Activated B cell treated with CpG ODN at 0.5 μM for 24 hours (primary cell): ENCODE measurements at regions not wholly inside any gene's neighbourhood (a gene's known extent, or its start where the extent isn't known, plus 50 kb on each side); places are given as distances from the start of the nearest gene placed in this dataset.

Experiments used
- ATAC-seq: fragments of 200-7000 bp; cut with Tn5 transposase; one replicate; pipeline ENCODE4 v1.10.0; 2021; ENCODE audit warnings: low read depth, mild to moderate bottlenecking, moderate library complexity
- CTCF ChIA-PET: fragments of 350-600 bp; sonication (Branson Sonifier 250); formaldehyde crosslinking; loops from one replicate; lab custom pipeline; 2021; ENCODE audit warnings: antibody characterized with exemption; lab: Charles Lee
- POLR2A ChIA-PET: fragments of 350-600 bp; sonication (Branson Sonifier 250); formaldehyde crosslinking; loops from one replicate; lab custom pipeline; 2021; ENCODE audit warnings: antibody characterized with exemption; lab: Charles Lee
- DNase-seq: peaks from one replicate; pipeline ENCODE4 v3.0.0; 2022
- H3K27ac Mint-ChIP-seq: one replicate; pipeline ENCODE4 v1.8.0; 2020; ENCODE audit warnings: mixed read lengths
- H3K27me3 Mint-ChIP-seq: one replicate; pipeline ENCODE4 v1.8.0; 2021; ENCODE audit warnings: mixed read lengths
- H3K36me3 Mint-ChIP-seq: one replicate; pipeline ENCODE4 v1.8.0; 2021; ENCODE audit warnings: low read depth, mixed read lengths
- H3K4me1 Mint-ChIP-seq: one replicate; pipeline ENCODE4 v1.8.0; 2021; ENCODE audit warnings: mixed read lengths
- H3K4me3 Mint-ChIP-seq: one replicate; pipeline ENCODE4 v1.8.0; 2020; ENCODE audit warnings: mild to moderate bottlenecking, mixed read lengths
- H3K9me3 Mint-ChIP-seq: one replicate; pipeline ENCODE4 v1.8.0; 2020; ENCODE audit warnings: mixed read lengths
- intact Hi-C: fragments of 100-400 bp; cut with micrococcal nuclease; formaldehyde crosslinking; loops from one replicate; pipeline ENCODE4 v1.15.1; 2024
- TF ChIP-seq, protein P1 (sequence below): fragments of 200-600 bp; IDR thresholded peaks from one replicate; pipeline ENCODE4 v1.8.0; 2022; ENCODE audit warnings: antibody characterized with exemption, mild to moderate bottlenecking

DNA sequence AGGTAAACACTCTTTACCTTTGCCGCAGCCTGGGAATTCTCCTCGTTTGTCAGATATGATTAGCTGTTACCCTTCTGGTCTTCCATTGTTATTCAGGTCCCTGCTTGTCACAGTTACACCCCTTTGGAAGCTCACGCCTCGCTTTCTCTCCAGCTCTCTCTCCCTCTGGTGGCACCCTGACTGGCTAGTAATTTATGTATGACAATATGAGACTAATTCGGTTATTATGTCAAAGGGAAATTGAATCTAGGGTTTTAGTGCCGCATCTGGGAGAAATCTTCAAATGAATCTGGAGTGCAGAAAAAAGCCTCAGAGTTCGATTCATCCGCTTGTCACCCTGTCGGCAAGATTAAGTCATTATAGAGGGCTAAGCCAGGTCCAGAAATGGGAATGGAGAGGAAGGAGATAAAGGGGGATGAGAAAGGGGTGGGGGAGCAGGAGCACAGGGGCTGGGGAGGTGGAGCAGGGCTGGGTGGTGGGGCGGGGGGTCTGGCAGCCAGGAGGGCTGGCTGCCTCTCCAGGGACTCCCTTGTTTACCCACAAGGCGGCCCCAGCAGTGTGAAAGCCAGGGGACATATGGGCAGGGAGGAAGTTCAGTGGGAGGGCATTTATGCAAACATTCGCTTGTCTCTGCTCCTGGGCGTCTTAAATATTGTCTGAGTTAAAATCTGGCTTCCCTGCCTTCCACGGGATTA is 179.0 kb upstream of the NECTIN1 start:
- TF ChIP-seq, protein P1, sequence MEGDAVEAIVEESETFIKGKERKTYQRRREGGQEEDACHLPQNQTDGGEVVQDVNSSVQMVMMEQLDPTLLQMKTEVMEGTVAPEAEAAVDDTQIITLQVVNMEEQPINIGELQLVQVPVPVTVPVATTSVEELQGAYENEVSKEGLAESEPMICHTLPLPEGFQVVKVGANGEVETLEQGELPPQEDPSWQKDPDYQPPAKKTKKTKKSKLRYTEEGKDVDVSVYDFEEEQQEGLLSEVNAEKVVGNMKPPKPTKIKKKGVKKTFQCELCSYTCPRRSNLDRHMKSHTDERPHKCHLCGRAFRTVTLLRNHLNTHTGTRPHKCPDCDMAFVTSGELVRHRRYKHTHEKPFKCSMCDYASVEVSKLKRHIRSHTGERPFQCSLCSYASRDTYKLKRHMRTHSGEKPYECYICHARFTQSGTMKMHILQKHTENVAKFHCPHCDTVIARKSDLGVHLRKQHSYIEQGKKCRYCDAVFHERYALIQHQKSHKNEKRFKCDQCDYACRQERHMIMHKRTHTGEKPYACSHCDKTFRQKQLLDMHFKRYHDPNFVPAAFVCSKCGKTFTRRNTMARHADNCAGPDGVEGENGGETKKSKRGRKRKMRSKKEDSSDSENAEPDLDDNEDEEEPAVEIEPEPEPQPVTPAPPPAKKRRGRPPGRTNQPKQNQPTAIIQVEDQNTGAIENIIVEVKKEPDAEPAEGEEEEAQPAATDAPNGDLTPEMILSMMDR, result no peak
- Mint-ChIP-seq H3K4me1 (no peaks in the 10 kb centered on the region), H3K27ac (no peak overlapping the region), H3K4me3 (no peak overlapping the region), H3K9me3 (no peaks in the 10 kb centered on the region), H3K27me3 (peaks cover 7% of the 10 kb centered on the region), H3K36me3 (no peaks in the 10 kb centered on the region)
- no peak for DNase-seq
- ATAC-seq, result no peak
- ChIA-PET POLR2A (no interaction called here), CTCF (no interaction called here)
- intact Hi-C loops, result no loop called here

DNA sequence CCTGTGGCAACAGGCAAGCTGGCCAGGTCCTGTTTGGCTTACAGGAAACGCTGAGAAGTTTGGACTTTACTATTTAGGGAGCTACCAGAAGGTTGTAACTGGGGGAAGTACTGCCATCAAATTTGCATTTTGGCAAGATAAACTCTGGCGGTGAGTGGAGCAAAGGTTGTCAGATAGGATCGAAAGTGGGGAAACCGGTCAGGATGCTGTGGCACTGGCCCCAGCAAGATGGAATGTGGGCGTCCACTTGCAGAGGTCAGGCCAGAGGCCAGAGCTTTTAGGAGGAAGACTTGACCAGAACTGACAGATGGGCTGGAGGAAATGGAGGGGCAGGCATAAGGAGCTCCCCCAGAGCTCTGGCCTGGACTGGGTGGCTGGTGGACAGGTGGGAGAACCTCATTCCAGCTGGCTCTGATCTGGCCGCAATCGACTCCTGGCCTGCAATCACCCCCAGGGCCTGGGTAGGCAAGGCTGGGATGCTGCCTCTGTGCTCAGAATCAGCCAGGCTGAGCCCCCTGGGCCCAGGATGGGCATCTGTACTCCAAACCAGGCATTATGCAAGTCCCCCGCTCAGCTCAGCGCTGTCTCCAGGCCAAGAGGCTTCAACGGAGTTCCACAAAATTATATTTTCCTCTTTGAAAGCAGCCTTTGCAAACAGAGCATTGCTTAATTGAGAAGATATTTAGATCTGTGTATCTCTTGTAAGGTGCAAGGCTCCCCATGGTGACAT is 178.3 kb upstream of the NECTIN1 start:
- intact Hi-C loops, result no loop called here
- TF ChIP-seq, protein P1, result no peak
- POLR2A ChIA-PET, result no interaction called here
- Mint-ChIP-seq H3K36me3 (no peaks in the 10 kb centered on the region), H3K27me3 (peaks cover 7% of the 10 kb centered on the region), H3K4me3 (no peak overlapping the region), H3K4me1 (no peaks in the 10 kb centered on the region), H3K27ac (no peak overlapping the region), H3K9me3 (no peaks in the 10 kb centered on the region)
- CTCF ChIA-PET, result no interaction called here
- DNase-seq, result no peak
- ATAC-seq, result no peak

DNA sequence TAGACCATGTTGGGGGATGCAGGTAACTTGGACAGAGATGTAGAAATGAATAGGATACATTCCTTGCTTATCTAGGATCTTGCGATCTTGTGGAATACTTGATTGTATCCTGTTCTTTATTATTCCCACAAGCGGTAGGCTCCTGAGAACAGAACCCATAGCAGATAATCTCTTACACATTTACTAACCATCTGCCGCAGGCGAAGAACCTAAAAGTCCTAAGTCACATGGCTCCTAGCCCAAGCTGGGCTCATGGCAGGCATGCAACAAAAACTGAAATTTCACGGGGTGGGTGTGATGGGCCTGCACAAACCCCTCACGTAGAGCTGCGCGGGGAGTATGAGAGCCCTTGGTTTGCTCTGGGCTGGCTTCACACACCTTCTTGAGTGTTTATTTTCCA is 177.4 kb upstream of the NECTIN1 start:
- H3K27me3 Mint-ChIP-seq, result peaks cover 7% of the 10 kb centered on the region
- H3K27ac Mint-ChIP-seq, result no peak overlapping the region
- H3K9me3 Mint-ChIP-seq, result no peaks in the 10 kb centered on the region
- TF ChIP-seq, protein P1, result no peak
- intact Hi-C loops, result no loop called here
- no peak overlapping the region for H3K4me3 Mint-ChIP-seq
- DNase-seq, result no peak
- no peaks in the 10 kb centered on the region for H3K36me3 Mint-ChIP-seq
- ATAC-seq, result no peak
- ChIA-PET CTCF (no interaction called here), POLR2A (no interaction called here)
- no peaks in the 10 kb centered on the region for H3K4me1 Mint-ChIP-seq

- CTCF ChIA-PET, result no interaction called here
- Mint-ChIP-seq H3K36me3 (no peaks in the 10 kb centered on the region), H3K9me3 (no peaks in the 10 kb centered on the region), H3K4me3 (no peak overlapping the region), H3K27me3 (peaks cover 7% of the 10 kb centered on the region), H3K27ac (no peak overlapping the region), H3K4me1 (no peaks in the 10 kb centered on the region)
- TF ChIP-seq, protein P1, result no peak
- ATAC-seq (no peak), DNase-seq (no peak)
- intact Hi-C loops, result no loop called here
- POLR2A ChIA-PET, result no interaction called here
These were observed 176.2 kb upstream of the NECTIN1 start for GRCh38 chr11:119905162-119905561.

- Mint-ChIP-seq H3K27me3 (peaks cover 7% of the 10 kb centered on the region), H3K4me3 (no peak overlapping the region), H3K9me3 (no peaks in the 10 kb centered on the region), H3K27ac (no peak overlapping the region), H3K4me1 (no peaks in the 10 kb centered on the region), H3K36me3 (no peaks in the 10 kb centered on the region)
- intact Hi-C loops, result no loop called here
- DNase-seq (no peak), ATAC-seq (no peak)
- TF ChIP-seq, protein P1, result no peak
- ChIA-PET CTCF (no interaction called here), POLR2A (no interaction called here)
These were observed 175.6 kb upstream of the NECTIN1 start for GRCh38 chr11:119904531-119905035.
